SK-N-SH (cell line): ENCODE measurements at regions not wholly inside any gene's neighbourhood (a gene's known extent, or its start where the extent isn't known, plus 50 kb on each side); places are given as distances from the start of the nearest gene placed in this dataset.

Source experiments
- CTCF ChIA-PET: fragments of 300-600, 350-600 bp; formaldehyde crosslinking; extraction: SDS; loops from one replicate; lab custom pipeline; 2021; lab: Yijun Ruan, JAX
- POLR2A ChIA-PET: fragments of 350-600 bp; sonication (Branson Sonifier 250); formaldehyde crosslinking; extraction: SDS; loops from one replicate; lab custom pipeline; 2020; ENCODE audit warnings: antibody characterized with exemption, inconsistent platforms; lab: Yijun Ruan, JAX
- DNase-seq: peaks from one replicate; pipeline ENCODE4 v3.0.0; 2012
- H2AFZ ChIP-seq: fragments of 200-600 bp; sonication (generic); 2 replicates; pipeline ENCODE4 v1.8.1; 2016; ENCODE audit warnings: antibody characterized with exemption, mild to moderate bottlenecking, low read depth
- H3F3A ChIP-seq: fragments of 200-600 bp; sonication (generic); replicated peaks from 2 replicates; pipeline ENCODE3; 2016; ENCODE audit warnings: antibody characterized with exemption, mild to moderate bottlenecking; ENCODE audit not compliant: insufficient read depth
- H3K27ac ChIP-seq, 2 experiments: fragments of 200-500 bp in 1 of 2; fragments of 200-600 bp in 1 of 2; sonication (Bioruptor generic) in 1 of 2; sonication (generic), shearing (Covaris generic) in 1 of 2; 2 replicates each; pipeline versions ENCODE4 v1.5.1 to v1.6.1; 2014 to 2016; ENCODE audit warnings: low read depth in 2 of 2, inconsistent platforms in 1 of 2, low read length in 1 of 2, mild to moderate bottlenecking in 1 of 2, mixed read lengths in 1 of 2
- H3K27me3 ChIP-seq: fragments of 200-600 bp; sonication (generic), shearing (Covaris generic); 2 replicates; pipeline ENCODE4 v1.6.1; 2016; ENCODE audit warnings: mixed run types; ENCODE audit not compliant: insufficient read depth
- H3K36me3 ChIP-seq, 2 experiments: fragments of 200-500 bp in 1 of 2; fragments of 200-600 bp in 1 of 2; sonication (Bioruptor generic) in 1 of 2; sonication (generic) in 1 of 2; replicated peaks in 1 of 2; 2 replicates each; pipeline versions ENCODE3 to v1.5.1; 2014 to 2016; ENCODE audit warnings: low read length in 1 of 2, mild to moderate bottlenecking in 1 of 2; ENCODE audit not compliant: insufficient read depth in 2 of 2, control insufficient read depth in 1 of 2
- H3K4me1 ChIP-seq, 2 experiments: fragments of 200-500 bp in 1 of 2; fragments of 200-600 bp in 1 of 2; sonication (Bioruptor generic) in 1 of 2; sonication (generic), shearing (Covaris generic) in 1 of 2; 2 replicates each; pipeline versions ENCODE4 v1.5.1 to v1.6.1; 2014 to 2016; ENCODE audit warnings: low read depth in 1 of 2, low read length in 1 of 2, mixed run types in 1 of 2; ENCODE audit not compliant: insufficient read depth in 2 of 2, control insufficient read depth in 1 of 2
- H3K4me2 ChIP-seq: fragments of 200-600 bp; sonication (generic), shearing (Covaris generic); 2 replicates; pipeline ENCODE4 v1.6.1; 2017; ENCODE audit warnings: mixed run types
- H3K4me3 ChIP-seq, 2 experiments: fragments of 200-500 bp in 1 of 2; fragments of 200-600 bp in 1 of 2; sonication (Bioruptor generic) in 1 of 2; sonication (generic), shearing (Covaris generic) in 1 of 2; 2 replicates each; pipeline versions ENCODE4 v1.5.1 to v1.8.1; 2014 to 2016; ENCODE audit warnings: low read depth in 2 of 2, inconsistent platforms in 1 of 2, low read length in 1 of 2, mild to moderate bottlenecking in 1 of 2, mixed read lengths in 1 of 2, moderate library complexity in 1 of 2
- H3K79me2 ChIP-seq: fragments of 200-600 bp; sonication (generic); 2 replicates; pipeline ENCODE4 v1.8.1; 2017; ENCODE audit warnings: mild to moderate bottlenecking; ENCODE audit not compliant: insufficient read depth
- H3K9ac ChIP-seq: fragments of 200-600 bp; sonication (generic); 2 replicates; pipeline ENCODE4 v1.6.1; 2017; ENCODE audit warnings: mixed run types
- H3K9me2 ChIP-seq: fragments of 200-600 bp; sonication (generic); 2 replicates; pipeline ENCODE4 v1.6.1; 2017; ENCODE audit warnings: mixed run types
- H3K9me3 ChIP-seq: fragments of 200-600 bp; sonication (generic); 2 replicates; pipeline ENCODE4 v1.6.1; 2017; ENCODE audit warnings: mixed run types, mild to moderate bottlenecking, moderate library complexity
- H4K20me1 ChIP-seq: fragments of 200-600 bp; sonication (generic); 2 replicates; pipeline ENCODE4 v1.6.1; 2017; ENCODE audit warnings: mild to moderate bottlenecking, mixed run types; ENCODE audit not compliant: insufficient read depth
- ELF1 ChIP-seq: IDR thresholded peaks from 2 replicates; pipeline ENCODE4 v1.4.0; 2012
- EP300 ChIP-seq, 2 experiments: IDR thresholded peaks; 2 replicates each; pipeline versions ENCODE4 v1.4.0 to v1.6.1; 2012; ENCODE audit warnings: borderline replicate concordance in 1 of 2, low read depth in 1 of 2, low read length in 1 of 2
- EZH2phosphoT487 ChIP-seq: fragments of 200-600 bp; sonication (generic); IDR thresholded peaks from 2 replicates; pipeline ENCODE4 v1.6.1; 2017; ENCODE audit warnings: low read depth, mixed run types, mild to moderate bottlenecking, antibody characterized with exemption, moderate library complexity, borderline replicate concordance
- FOSL2 ChIP-seq: IDR thresholded peaks from 2 replicates; pipeline ENCODE4 v1.4.0; 2012; ENCODE audit warnings: low read depth, mild to moderate bottlenecking, moderate library complexity, borderline replicate concordance
- FOXM1 ChIP-seq: IDR thresholded peaks from 2 replicates; pipeline ENCODE4 v1.4.0; 2012; ENCODE audit warnings: low read depth, mild to moderate bottlenecking
- GABPA ChIP-seq: IDR thresholded peaks from 2 replicates; pipeline ENCODE4 v1.4.0; 2012; ENCODE audit warnings: low read depth, mild to moderate bottlenecking
- IRF3 ChIP-seq: fragments of 150-350 bp; IDR thresholded peaks from 2 replicates; pipeline ENCODE4 v1.6.1; 2016; ENCODE audit warnings: mild to moderate bottlenecking, low read depth, low read length
- JUND ChIP-seq: IDR thresholded peaks from 2 replicates; pipeline ENCODE4 v1.4.0; 2012
- MEF2A ChIP-seq: IDR thresholded peaks from 2 replicates; pipeline ENCODE4 v1.4.0; 2012; ENCODE audit warnings: low read depth, borderline replicate concordance
- MXI1 ChIP-seq: IDR thresholded peaks from 2 replicates; pipeline ENCODE4 v1.6.1; 2012; ENCODE audit warnings: mild to moderate bottlenecking, low read depth, low read length, improper control_type of control experiment
- REST ChIP-seq: IDR thresholded peaks from 2 replicates; pipeline ENCODE4 v1.6.1; 2012; ENCODE audit warnings: mild to moderate bottlenecking, low read depth, low read length, moderate library complexity
- RFX5 ChIP-seq: IDR thresholded peaks from 2 replicates; pipeline ENCODE4 v1.6.1; 2012; ENCODE audit warnings: mild to moderate bottlenecking, improper control_type of control experiment, low read length
- RXRA ChIP-seq: IDR thresholded peaks from 2 replicates; pipeline ENCODE4 v1.4.0; 2012; ENCODE audit warnings: low read depth, mild to moderate bottlenecking, borderline replicate concordance
- SMC3 ChIP-seq: IDR thresholded peaks from 2 replicates; pipeline ENCODE4 v1.6.1; 2012; ENCODE audit warnings: low read depth, low read length, improper control_type of control experiment
- TAF1 ChIP-seq: IDR thresholded peaks from 2 replicates; pipeline ENCODE4 v1.6.1; 2012; ENCODE audit warnings: low read depth, mild to moderate bottlenecking, low read length, moderate library complexity, borderline replicate concordance
- USF2 ChIP-seq: fragments of 150-350 bp; IDR thresholded peaks from 2 replicates; pipeline ENCODE4 v1.6.1; 2017; ENCODE audit warnings: antibody characterized with exemption, low read length, low read depth, borderline replicate concordance
- ZBTB33 ChIP-seq: IDR thresholded peaks from 2 replicates; pipeline ENCODE4 v1.4.0; 2012; ENCODE audit warnings: low read depth, borderline replicate concordance
- WGBS: methylation state at CpG from one replicate; pipeline ENCODE4 v1.1.6; 2017; ENCODE audit warnings: low lambda C conversion rate; 5-methylcytosine and 5-hydroxymethylcytosine counted together

GRCh38 chr2:132038179-132038882 is 123.4 kb downstream of the ANKRD30BL start:
- no peak overlapping the region for H3K27ac ChIP-seq
- no peak for TF ChIP-seq EP300 (IDR thresholded peaks at IDR 0.05; ENCODE audit: borderline replicate concordance in 1 of 2, low read depth in 1 of 2, low read length in 1 of 2)
- TF ChIP-seq MXI1: no peak
- no peak for TF ChIP-seq REST
- TF ChIP-seq GABPA: no peak
- no peak for TF ChIP-seq FOXM1
- TF ChIP-seq RFX5: no peak
- no peak for TF ChIP-seq RXRA
- no peak for TF ChIP-seq TAF1
- TF ChIP-seq MEF2A: no peak
- TF ChIP-seq JUND: no peak
- TF ChIP-seq ZBTB33: no peak
- TF ChIP-seq SMC3: no peak
- TF ChIP-seq ELF1: no peak
- TF ChIP-seq USF2: no peak
- no peak for TF ChIP-seq IRF3
- no peak for TF ChIP-seq FOSL2
- TF ChIP-seq EZH2phosphoT487: no peak
- peak overlapping the region; percentile 46 to 62 for H3K4me3 ChIP-seq
- no peaks in the 10 kb centered on the region for H3K36me3 ChIP-seq
- no peaks in the 10 kb centered on the region for H3F3A ChIP-seq
- peak overlapping the region; percentile 78 for H2AFZ ChIP-seq
- DNase-seq: peak; percentile 30
- no peak overlapping the region for H3K9ac ChIP-seq
- ChIA-PET POLR2A (no interaction called here), CTCF (interaction anchor here (0.6 to 1.1 kb wide), 3 partner anchors 97 to 1218 kb away, joined by 3 to 4 read pairs (median 3); no protein-coding TSS in a partner anchor)
- peaks cover 30% of the 10 kb centered on the region for H3K27me3 ChIP-seq
- H3K9me3 ChIP-seq: no peaks in the 10 kb centered on the region
- no peaks in the 10 kb centered on the region; a peak in 1 of 4 replicates for H3K4me1 ChIP-seq
- no peaks in the 10 kb centered on the region for H4K20me1 ChIP-seq
- H3K4me2 ChIP-seq: peak overlapping the region; percentile 89
- H3K9me2 ChIP-seq: no peaks in the 10 kb centered on the region
- 3% methylated on average over 78 of the region's 84 CpGs for WGBS
- H3K79me2 ChIP-seq: no peaks in the 10 kb centered on the region
